ENCODE measurements at regions not wholly inside any gene's neighbourhood (a gene's known extent, or its start where the extent isn't known, plus 50 kb on each side); places are given as distances from the start of the nearest gene placed in this dataset.
"Not testable (repeated sequence)": the region's sequence is repeated elsewhere in the genome, so short reads cannot be mapped to it uniquely, and the experiment has no call there.

DNA sequence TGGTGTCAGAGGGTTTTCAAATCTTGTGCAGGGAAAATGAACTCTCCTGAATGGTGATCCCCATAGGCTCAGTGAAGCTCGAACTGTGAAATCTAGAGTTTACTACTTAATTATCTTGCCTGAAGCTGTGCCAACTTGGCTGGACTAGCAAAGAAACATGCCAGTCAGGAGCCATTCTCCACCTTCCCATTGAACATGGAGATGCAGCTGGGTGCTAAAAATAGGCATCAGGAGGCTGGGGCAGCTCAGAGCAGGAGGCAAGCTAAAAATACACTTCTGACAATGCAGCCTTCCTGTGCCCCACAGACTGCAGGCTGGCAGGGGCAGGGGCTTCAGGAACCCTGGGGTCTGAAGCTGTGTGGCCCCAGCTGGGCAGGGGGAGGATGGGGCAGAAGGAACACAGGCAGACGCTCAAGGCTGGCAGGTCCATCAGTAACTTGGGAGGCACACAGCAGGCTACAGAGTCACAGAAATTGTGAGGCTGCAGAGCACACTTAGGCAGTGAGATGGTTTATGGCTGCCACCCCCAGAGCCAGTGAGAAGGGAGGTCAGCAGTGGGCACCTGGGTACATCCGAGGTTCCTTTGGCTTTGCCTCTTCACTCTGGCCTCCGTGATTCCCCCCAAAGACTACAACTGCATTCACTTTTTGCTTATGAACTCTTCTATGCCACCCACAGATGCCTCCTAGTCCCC lies 155.4 kb upstream of the KCND3 start:
- no peaks in the 10 kb centered on the region for H3K4me1 ChIP-seq
- intact Hi-C loops (cut with DNase I; ENCODE audit: low total_unique reads): no loop called here
- H3K4me3 ChIP-seq: no peak overlapping the region
- H3K36me3 ChIP-seq: no peaks in the 10 kb centered on the region
- DNase-seq: no peak
- peaks cover 0 to 5% (median 0%) of the 10 kb centered on the region in 3 donors for H3K9me3 ChIP-seq
- H3K27ac ChIP-seq: no peak overlapping the region
- TF ChIP-seq, protein P1, sequence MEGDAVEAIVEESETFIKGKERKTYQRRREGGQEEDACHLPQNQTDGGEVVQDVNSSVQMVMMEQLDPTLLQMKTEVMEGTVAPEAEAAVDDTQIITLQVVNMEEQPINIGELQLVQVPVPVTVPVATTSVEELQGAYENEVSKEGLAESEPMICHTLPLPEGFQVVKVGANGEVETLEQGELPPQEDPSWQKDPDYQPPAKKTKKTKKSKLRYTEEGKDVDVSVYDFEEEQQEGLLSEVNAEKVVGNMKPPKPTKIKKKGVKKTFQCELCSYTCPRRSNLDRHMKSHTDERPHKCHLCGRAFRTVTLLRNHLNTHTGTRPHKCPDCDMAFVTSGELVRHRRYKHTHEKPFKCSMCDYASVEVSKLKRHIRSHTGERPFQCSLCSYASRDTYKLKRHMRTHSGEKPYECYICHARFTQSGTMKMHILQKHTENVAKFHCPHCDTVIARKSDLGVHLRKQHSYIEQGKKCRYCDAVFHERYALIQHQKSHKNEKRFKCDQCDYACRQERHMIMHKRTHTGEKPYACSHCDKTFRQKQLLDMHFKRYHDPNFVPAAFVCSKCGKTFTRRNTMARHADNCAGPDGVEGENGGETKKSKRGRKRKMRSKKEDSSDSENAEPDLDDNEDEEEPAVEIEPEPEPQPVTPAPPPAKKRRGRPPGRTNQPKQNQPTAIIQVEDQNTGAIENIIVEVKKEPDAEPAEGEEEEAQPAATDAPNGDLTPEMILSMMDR (IDR thresholded peaks at IDR 0.05): no peak
- peaks cover 0 to 6% of the 10 kb centered on the region in 2 donors for H3K27me3 ChIP-seq

DNA sequence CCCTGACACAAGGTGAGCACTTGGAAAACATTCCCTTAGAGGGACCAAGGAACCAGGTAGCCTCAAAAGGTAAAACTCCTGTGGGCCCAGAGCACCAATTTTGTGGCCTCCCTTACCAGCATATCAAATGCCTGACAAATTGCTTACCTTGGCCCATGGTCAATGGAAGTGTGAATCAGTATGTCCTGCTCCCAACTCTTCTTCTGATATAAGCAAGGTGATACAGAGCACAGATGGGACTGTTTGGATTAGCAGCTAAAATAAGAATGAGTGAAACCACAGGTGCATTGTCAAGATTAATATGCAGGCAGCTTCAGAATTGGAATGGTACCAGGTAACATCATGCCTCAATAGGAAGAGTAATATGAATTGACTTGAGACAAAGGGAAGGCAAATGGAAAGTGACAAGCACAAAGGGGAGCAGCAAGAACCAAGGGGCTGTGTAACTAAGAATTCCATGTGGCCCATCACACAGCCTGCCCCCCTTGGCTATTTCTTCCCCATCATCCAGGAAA lies 156.8 kb upstream of the KCND3 start:
- intact Hi-C loops (cut with DNase I; ENCODE audit: low total_unique reads): no loop called here
- no peak overlapping the region for H3K4me3 ChIP-seq
- DNase-seq: no peak
- H3K27me3 ChIP-seq: peaks cover 0 to 6% of the 10 kb centered on the region in 2 donors
- no peaks in the 10 kb centered on the region for H3K4me1 ChIP-seq
- no peaks in the 10 kb centered on the region for H3K36me3 ChIP-seq
- H3K9me3 ChIP-seq: peaks cover 0 to 5% (median 0%) of the 10 kb centered on the region in 3 donors
- H3K27ac ChIP-seq: no peak overlapping the region
- TF ChIP-seq, protein P1 (IDR thresholded peaks at IDR 0.05): no peak

DNA sequence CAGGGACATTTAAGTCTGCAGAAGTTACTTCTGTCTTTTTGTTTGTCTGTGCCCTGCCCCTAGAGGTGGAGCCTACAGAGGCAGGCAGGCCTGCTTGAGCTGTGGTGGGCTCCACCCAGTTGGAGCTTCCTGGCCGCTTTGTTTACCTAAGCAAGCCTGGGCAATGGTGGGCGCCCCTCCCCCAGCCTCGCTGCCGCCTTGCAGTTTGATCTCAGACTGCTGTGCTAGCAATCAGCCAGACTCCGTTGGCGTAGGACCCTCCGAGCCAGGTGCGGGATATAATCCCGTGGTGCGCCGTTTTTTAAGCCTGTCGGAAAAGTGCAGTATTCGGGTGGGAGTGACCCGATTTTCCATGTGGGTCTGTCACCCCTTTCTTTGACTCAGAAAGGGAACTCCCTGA lies 170.7 kb upstream of the KCND3 start:
- H3K27me3 ChIP-seq; H3K4me3 ChIP-seq; H3K27ac ChIP-seq; intact Hi-C loops (cut with DNase I; ENCODE audit: low total_unique reads); DNase-seq; H3K36me3 ChIP-seq; H3K4me1 ChIP-seq; H3K9me3 ChIP-seq: not testable (repeated sequence)

DNA sequence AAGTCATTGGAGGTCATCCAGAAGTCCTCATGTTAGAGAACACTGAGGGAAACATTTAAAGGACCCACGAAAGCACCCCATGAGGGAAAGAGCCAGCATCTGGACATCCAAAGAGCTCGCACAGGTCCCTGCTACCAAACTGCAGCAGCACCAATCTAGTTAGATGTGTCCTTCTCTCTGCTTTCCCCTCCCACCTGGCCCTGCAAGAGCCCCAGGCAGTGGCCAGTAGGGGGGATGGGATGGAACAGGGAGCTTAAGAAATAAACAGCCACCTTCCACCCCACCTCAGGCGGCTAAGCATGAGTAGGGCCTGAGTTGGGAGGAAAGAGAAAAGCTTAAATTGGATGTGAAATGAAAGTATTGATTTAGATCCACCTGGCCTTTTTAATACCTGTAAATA lies 175.9 kb upstream of the KCND3 start:
- H3K4me1 ChIP-seq: no peaks in the 10 kb centered on the region
- DNase-seq: no peak
- no peaks in the 10 kb centered on the region for H3K27me3 ChIP-seq
- no peaks in the 10 kb centered on the region for H3K9me3 ChIP-seq
- H3K27ac ChIP-seq: no peak overlapping the region
- no peaks in the 10 kb centered on the region for H3K36me3 ChIP-seq
- intact Hi-C loops (cut with DNase I; ENCODE audit: low total_unique reads): no loop called here
- TF ChIP-seq, protein P1 (IDR thresholded peaks at IDR 0.05): no peak
- H3K4me3 ChIP-seq: no peak overlapping the region

DNA sequence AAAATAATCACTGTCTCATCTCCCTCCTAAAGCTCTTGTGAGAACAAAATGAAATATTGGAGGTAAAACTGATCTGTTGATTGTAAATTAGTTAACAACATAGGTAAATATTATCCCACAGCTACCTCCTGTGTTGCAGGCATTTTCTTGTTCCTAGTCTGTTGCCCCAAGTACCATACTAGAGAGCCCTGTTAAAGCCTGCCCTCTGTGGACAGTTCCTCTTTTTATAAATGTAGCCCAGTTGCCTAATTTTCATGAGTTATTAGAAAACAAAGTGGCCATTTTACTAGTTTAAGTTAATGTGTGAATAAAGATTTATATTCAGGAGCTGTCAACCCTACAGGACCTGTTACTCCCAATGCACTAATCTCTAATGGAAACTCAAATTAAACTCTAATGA lies 180.0 kb upstream of the KCND3 start:
- Histone ChIP-seq H3K27me3 (no peaks in the 10 kb centered on the region), H3K9me3 (no peaks in the 10 kb centered on the region), H3K4me3 (no peak overlapping the region), H3K36me3 (no peaks in the 10 kb centered on the region), H3K27ac (no peak overlapping the region), H3K4me1 (no peaks in the 10 kb centered on the region)
- TF ChIP-seq, protein P1 (IDR thresholded peaks at IDR 0.05): no peak
- no peak for DNase-seq
- intact Hi-C loops (cut with DNase I; ENCODE audit: low total_unique reads): no loop called here

DNA sequence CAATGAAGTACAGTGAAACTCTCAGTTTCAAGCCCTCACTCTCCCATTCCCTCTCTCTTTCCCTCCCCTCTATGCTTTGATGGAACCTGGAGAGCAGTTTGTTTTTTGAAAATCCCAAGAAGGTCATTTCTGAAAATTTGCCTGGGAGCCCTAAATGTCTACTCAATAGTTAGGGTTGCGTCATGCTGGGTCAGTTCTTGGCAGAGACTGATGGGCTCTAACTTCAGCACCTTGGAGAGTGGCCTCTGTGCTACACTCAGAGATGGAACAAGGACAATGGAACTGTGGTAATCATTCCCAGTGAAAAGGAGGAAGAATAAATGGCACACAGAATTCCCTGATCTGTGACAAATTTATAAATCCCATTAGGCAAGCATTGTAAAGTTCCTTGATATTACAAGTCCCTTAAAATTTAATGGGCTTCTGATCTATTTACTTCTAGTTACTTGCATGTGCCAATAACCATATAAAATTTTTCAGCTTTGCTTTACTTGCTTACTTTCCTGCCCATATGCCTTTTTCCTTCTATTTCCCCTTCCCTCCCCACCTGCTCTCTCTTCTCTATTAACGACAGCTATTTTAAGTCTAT lies 182.9 kb upstream of the KCND3 start:
- H3K36me3 ChIP-seq: no peaks in the 10 kb centered on the region
- no peaks in the 10 kb centered on the region for H3K4me1 ChIP-seq
- DNase-seq: peak in 1 of 2 donors; percentile 35
- H3K27me3 ChIP-seq: no peaks in the 10 kb centered on the region
- H3K27ac ChIP-seq: no peak overlapping the region
- intact Hi-C loops (cut with DNase I; ENCODE audit: low total_unique reads): no loop called here
- no peaks in the 10 kb centered on the region for H3K9me3 ChIP-seq
- TF ChIP-seq, protein P1 (IDR thresholded peaks at IDR 0.05): no peak
- H3K4me3 ChIP-seq: no peak overlapping the region
